HCT116 (cell line): ENCODE measurements at regions not wholly inside any gene's neighbourhood (a gene's known extent, or its start where the extent isn't known, plus 50 kb on each side); places are given as distances from the start of the nearest gene placed in this dataset.

Source experiments
- POLR2A ChIP-seq: IDR thresholded peaks from 2 replicates; pipeline ENCODE4 v1.7.0; 2011; ENCODE audit warnings: borderline replicate concordance; ENCODE audit not compliant: insufficient read depth, insufficient read length; ENCODE audit errors: extremely low read depth
- TF ChIP-seq, protein P1 (sequence below), 3 experiments: fragments of 200-600 bp in 1 of 3; sonication (generic) in 1 of 3; IDR thresholded peaks in 2 of 3; conservative IDR thresholded peaks in 1 of 3; 2 replicates each; pipeline ENCODE4 v1.5.1; 2012 to 2017; ENCODE audit warnings: low read depth in 2 of 3, low read length in 2 of 3, antibody characterized with exemption in 1 of 3, borderline replicate concordance in 1 of 3, control low read depth in 1 of 3, mild to moderate bottlenecking in 1 of 3, mixed read lengths in 1 of 3, mixed run types in 1 of 3, moderate library complexity in 1 of 3; ENCODE audit not compliant: insufficient read depth in 1 of 3

DNA sequence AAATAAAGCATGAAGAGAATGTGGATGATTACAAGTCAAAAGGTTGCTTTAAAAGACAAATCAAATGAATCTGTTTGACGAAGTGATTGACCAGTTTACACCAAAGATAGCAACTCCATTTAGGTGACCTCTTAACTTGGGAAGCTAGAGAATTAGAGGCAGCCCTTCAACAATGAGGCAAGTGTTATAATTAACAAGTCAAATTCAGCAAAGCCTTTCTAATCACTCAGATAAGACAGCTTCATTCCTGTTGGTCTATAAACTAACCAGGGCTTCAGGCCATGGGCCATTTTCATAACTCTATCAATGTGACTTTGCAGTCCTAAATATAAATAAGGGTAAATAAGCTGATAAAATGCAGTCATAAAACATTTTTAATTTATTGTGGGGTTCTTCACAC, 712.2 kb upstream of the SEMA6A start:
- TF ChIP-seq, protein P1, sequence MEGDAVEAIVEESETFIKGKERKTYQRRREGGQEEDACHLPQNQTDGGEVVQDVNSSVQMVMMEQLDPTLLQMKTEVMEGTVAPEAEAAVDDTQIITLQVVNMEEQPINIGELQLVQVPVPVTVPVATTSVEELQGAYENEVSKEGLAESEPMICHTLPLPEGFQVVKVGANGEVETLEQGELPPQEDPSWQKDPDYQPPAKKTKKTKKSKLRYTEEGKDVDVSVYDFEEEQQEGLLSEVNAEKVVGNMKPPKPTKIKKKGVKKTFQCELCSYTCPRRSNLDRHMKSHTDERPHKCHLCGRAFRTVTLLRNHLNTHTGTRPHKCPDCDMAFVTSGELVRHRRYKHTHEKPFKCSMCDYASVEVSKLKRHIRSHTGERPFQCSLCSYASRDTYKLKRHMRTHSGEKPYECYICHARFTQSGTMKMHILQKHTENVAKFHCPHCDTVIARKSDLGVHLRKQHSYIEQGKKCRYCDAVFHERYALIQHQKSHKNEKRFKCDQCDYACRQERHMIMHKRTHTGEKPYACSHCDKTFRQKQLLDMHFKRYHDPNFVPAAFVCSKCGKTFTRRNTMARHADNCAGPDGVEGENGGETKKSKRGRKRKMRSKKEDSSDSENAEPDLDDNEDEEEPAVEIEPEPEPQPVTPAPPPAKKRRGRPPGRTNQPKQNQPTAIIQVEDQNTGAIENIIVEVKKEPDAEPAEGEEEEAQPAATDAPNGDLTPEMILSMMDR (IDR thresholded peaks at IDR 0.05 in 2 of 3, conservative IDR thresholded peaks at IDR 0.05 in 1 of 3; ENCODE audit: borderline replicate concordance in 1 of 3, insufficient read depth in 1 of 3, low read depth in 2 of 3, low read length in 2 of 3): no peak
- TF ChIP-seq POLR2A: no peak
